EH (cell line): ENCODE measurements at regions not wholly inside any gene's neighbourhood (a gene's known extent, or its start where the extent isn't known, plus 50 kb on each side); places are given as distances from the start of the nearest gene placed in this dataset.
"Not testable (repeated sequence)": the region's sequence is repeated elsewhere in the genome, so short reads cannot be mapped to it uniquely, and the experiment has no call there.

ENCODE experiments used
- DNase-seq: peaks from one replicate; pipeline ENCODE4 v3.0.0-alpha.2; 2015; ENCODE audit warnings: low read depth

- DNase-seq = not testable (repeated sequence)
Measured at GRCh38 chr3:152151877-152152765, 116.6 kb upstream of the MBNL1 start.

GRCh38 chr3:152153115-152153514 is 115.6 kb upstream of the MBNL1 start:
- not testable (repeated sequence) for DNase-seq

GRCh38 chr3:152155246-152156020 is 113.3 kb upstream of the MBNL1 start:
- DNase-seq = peak; percentile 40

- DNase-seq = no peak
Measured at GRCh38 chr3:152156880-152157279, 111.8 kb upstream of the MBNL1 start.

GRCh38 chr3:152157337-152157736 is 111.4 kb upstream of the MBNL1 start:
- no peak for DNase-seq

GRCh38 chr3:152159328-152159727 is 109.4 kb upstream of the MBNL1 start:
- DNase-seq = peak; percentile 96

- no peak for DNase-seq
Measured at GRCh38 chr3:152160350-152161011, 108.2 kb upstream of the MBNL1 start.

- DNase-seq = peak; percentile 29
Measured at GRCh38 chr3:152172460-152172859, 96.3 kb upstream of the MBNL1 start.

- DNase-seq = no peak
Measured at GRCh38 chr3:152173627-152174026, 95.1 kb upstream of the MBNL1 start.

GRCh38 chr3:152174876-152175527 is 93.7 kb upstream of the MBNL1 start:
- DNase-seq = peak; percentile 31

- DNase-seq = peak; percentile 93
Measured at GRCh38 chr3:152175528-152175889, 93.2 kb upstream of the MBNL1 start.

GRCh38 chr3:152176241-152176640 is 92.5 kb upstream of the MBNL1 start:
- peak; percentile 80 for DNase-seq

- peak; percentile 21 for DNase-seq
Measured at GRCh38 chr3:152176998-152177397, 91.7 kb upstream of the MBNL1 start.

GRCh38 chr3:152177757-152178156 is 91.0 kb upstream of the MBNL1 start:
- DNase-seq = no peak

- DNase-seq = peak; percentile 32
Measured at GRCh38 chr3:152183473-152183872, 85.3 kb upstream of the MBNL1 start.

- no peak for DNase-seq
Measured at GRCh38 chr3:152184971-152185686, 83.6 kb upstream of the MBNL1 start.

- peak; percentile 64 for DNase-seq
Measured at GRCh38 chr3:152185891-152186630, 82.7 kb upstream of the MBNL1 start.

- DNase-seq = no peak
Measured at GRCh38 chr3:152190636-152191183, 78.0 kb upstream of the MBNL1 start.

GRCh38 chr3:152192050-152192449 is 76.7 kb upstream of the MBNL1 start:
- no peak for DNase-seq

GRCh38 chr3:152192936-152193672 is 75.6 kb upstream of the MBNL1 start:
- DNase-seq = no peak
